ENCODE measurements at regions not wholly inside any gene's neighbourhood (a gene's known extent, or its start where the extent isn't known, plus 50 kb on each side); places are given as distances from the start of the nearest gene placed in this dataset.
"Not testable (repeated sequence)": the region's sequence is repeated elsewhere in the genome, so short reads cannot be mapped to it uniquely, and the experiment has no call there.

GRCh38 chr15:81710328-81710727 is 335.5 kb downstream of the MEX3B start:
- Mint-ChIP-seq H3K4me1 (ENCODE audit: low read depth, unreplicated experiment) (no peaks in the 10 kb centered on the region), H3K36me3 (ENCODE audit: insufficient read depth, unreplicated experiment) (no peaks in the 10 kb centered on the region), H3K27ac (ENCODE audit: unreplicated experiment) (no peak overlapping the region), H3K9me3 (ENCODE audit: unreplicated experiment) (no peaks in the 10 kb centered on the region), H3K27me3 (ENCODE audit: insufficient read depth, unreplicated experiment) (no peaks in the 10 kb centered on the region), H3K4me3 (ENCODE audit: unreplicated experiment) (no peak overlapping the region)
- TF ChIP-seq CTCF (IDR thresholded peaks at IDR 0.05; ENCODE audit: insufficient read depth in 1 of 2, low read depth in 1 of 2, low read length in 1 of 2, severe bottlenecking in 1 of 2, unreplicated experiment in 1 of 2) = no peak
- intact Hi-C loops (cut with micrococcal nuclease; ENCODE audit: unreplicated experiment) = no loop called here
- BruUV-seq (replicated peaks) = no TSS peak
- DNase-seq = no peak
- ChIA-PET POLR2A (no interaction called here), CTCF (no interaction called here)
- H3K36me3 ChIP-seq (ENCODE audit: control insufficient read depth, insufficient read depth, low read length) = no peaks in the 10 kb centered on the region
- no peaks in the 10 kb centered on the region for H3K27me3 ChIP-seq (replicated peaks; ENCODE audit: control insufficient read depth, insufficient read depth, low read length)
- no peaks in the 10 kb centered on the region for H3K4me1 ChIP-seq
- H3K4me3 ChIP-seq (ENCODE audit: low read depth, low read length) = no peak overlapping the region
- H3K9me3 ChIP-seq = no peaks in the 10 kb centered on the region

DNA sequence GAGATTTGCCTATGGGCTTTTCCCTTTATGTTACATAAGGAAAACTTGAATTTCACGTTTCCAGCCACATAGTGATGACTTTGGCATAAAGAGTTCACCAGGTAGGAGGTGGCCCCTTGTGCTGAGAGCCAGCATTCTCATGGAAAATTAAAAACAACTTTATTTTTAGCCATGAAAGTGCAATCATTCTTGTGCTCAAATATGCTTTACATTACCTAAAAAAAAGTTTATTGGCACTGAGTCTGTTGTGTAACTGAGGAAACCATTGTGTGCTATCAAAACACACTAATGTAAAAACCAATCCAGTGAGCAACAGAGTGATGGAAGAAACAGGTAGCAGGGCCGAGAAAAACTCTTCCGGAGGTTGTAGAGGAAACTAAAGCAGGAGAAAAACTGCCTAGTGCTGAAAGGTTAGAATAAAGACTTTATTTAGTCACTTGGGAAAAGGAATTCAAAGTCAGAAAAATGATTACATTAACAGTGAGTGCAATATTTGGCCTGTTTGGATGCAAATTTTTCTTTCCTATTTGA is 332.9 kb upstream of the TMC3 start:
- H3K4me1 Mint-ChIP-seq (ENCODE audit: low read depth, unreplicated experiment); H3K27ac Mint-ChIP-seq (ENCODE audit: unreplicated experiment); BruUV-seq (replicated peaks): not testable (repeated sequence)

GRCh38 chr15:81705727-81706126 is 331.7 kb upstream of the TMC3 start:
- H3K4me1 Mint-ChIP-seq (ENCODE audit: low read depth, unreplicated experiment); H3K4me3 ChIP-seq (ENCODE audit: low read depth, low read length): not testable (repeated sequence)

More for the DNA sequence above, 332.9 kb upstream of the TMC3 start:
- DNase-seq; CTCF ChIA-PET; H3K9me3 ChIP-seq; H3K4me3 ChIP-seq (ENCODE audit: low read depth, low read length); H3K27me3 ChIP-seq (replicated peaks; ENCODE audit: control insufficient read depth, insufficient read depth, low read length); H3K36me3 Mint-ChIP-seq (ENCODE audit: insufficient read depth, unreplicated experiment); intact Hi-C loops (cut with micrococcal nuclease; ENCODE audit: unreplicated experiment); H3K36me3 ChIP-seq (ENCODE audit: control insufficient read depth, insufficient read depth, low read length); H3K27me3 Mint-ChIP-seq (ENCODE audit: insufficient read depth, unreplicated experiment); H3K4me1 ChIP-seq; POLR2A ChIA-PET; H3K4me3 Mint-ChIP-seq (ENCODE audit: unreplicated experiment); H3K9me3 Mint-ChIP-seq (ENCODE audit: unreplicated experiment): not testable (repeated sequence)

GRCh38 chr15:81686021-81686420 is 312.0 kb upstream of the TMC3 start:
- Mint-ChIP-seq H3K27ac (ENCODE audit: unreplicated experiment) (no peak overlapping the region), H3K9me3 (ENCODE audit: unreplicated experiment) (no peaks in the 10 kb centered on the region), H3K4me1 (ENCODE audit: low read depth, unreplicated experiment) (no peaks in the 10 kb centered on the region), H3K4me3 (ENCODE audit: unreplicated experiment) (no peak overlapping the region), H3K36me3 (ENCODE audit: insufficient read depth, unreplicated experiment) (no peaks in the 10 kb centered on the region), H3K27me3 (ENCODE audit: insufficient read depth, unreplicated experiment) (peaks cover 3% of the 10 kb centered on the region)
- no peak for DNase-seq
- ChIA-PET CTCF (no interaction called here), POLR2A (no interaction called here)
- intact Hi-C loops (cut with micrococcal nuclease; ENCODE audit: unreplicated experiment) = no loop called here
- BruUV-seq (replicated peaks) = no TSS peak
- no peaks in the 10 kb centered on the region for H3K4me1 ChIP-seq
- no peaks in the 10 kb centered on the region for H3K27me3 ChIP-seq (replicated peaks; ENCODE audit: control insufficient read depth, insufficient read depth, low read length)
- no peaks in the 10 kb centered on the region for H3K9me3 ChIP-seq
- H3K4me3 ChIP-seq (ENCODE audit: low read depth, low read length) = no peak overlapping the region
- no peak for TF ChIP-seq CTCF (IDR thresholded peaks at IDR 0.05; ENCODE audit: insufficient read depth in 1 of 2, low read depth in 1 of 2, low read length in 1 of 2, severe bottlenecking in 1 of 2, unreplicated experiment in 1 of 2)
- H3K36me3 ChIP-seq (ENCODE audit: control insufficient read depth, insufficient read depth, low read length) = no peaks in the 10 kb centered on the region

More at GRCh38 chr15:81705727-81706126, 331.7 kb upstream of the TMC3 start:
- H3K27ac Mint-ChIP-seq (ENCODE audit: unreplicated experiment); H3K27me3 ChIP-seq (replicated peaks; ENCODE audit: control insufficient read depth, insufficient read depth, low read length); H3K27me3 Mint-ChIP-seq (ENCODE audit: insufficient read depth, unreplicated experiment); DNase-seq; H3K4me1 ChIP-seq; H3K4me3 Mint-ChIP-seq (ENCODE audit: unreplicated experiment); H3K9me3 ChIP-seq; intact Hi-C loops (cut with micrococcal nuclease; ENCODE audit: unreplicated experiment); BruUV-seq (replicated peaks); H3K36me3 ChIP-seq (ENCODE audit: control insufficient read depth, insufficient read depth, low read length); CTCF ChIA-PET; POLR2A ChIA-PET; H3K9me3 Mint-ChIP-seq (ENCODE audit: unreplicated experiment); H3K36me3 Mint-ChIP-seq (ENCODE audit: insufficient read depth, unreplicated experiment): not testable (repeated sequence)
